IMR-90 (cell line): ENCODE measurements at regions not wholly inside any gene's neighbourhood (a gene's known extent, or its start where the extent isn't known, plus 50 kb on each side); places are given as distances from the start of the nearest gene placed in this dataset.

Experiments
- ATAC-seq: fragments of 200-7000 bp; cut with Tn5 transposase; 2 replicates; pipeline ENCODE4 v1.9.1; 2020; ENCODE audit warnings: low read depth, mild to moderate bottlenecking, moderate library complexity
- BruUV-seq: library from RNA; stranded (reverse); fragments of 400-500 nt; replicated peaks from 2 replicates; lab custom pipeline; 2021; lab: Mats Ljungman, UMichigan
- CTCF ChIA-PET: fragments of 300-600 bp; formaldehyde crosslinking; extraction: SDS; loops from one replicate; lab custom pipeline; 2021; ENCODE audit warnings: antibody characterized with exemption; lab: Yijun Ruan, JAX
- POLR2A ChIA-PET: fragments of 300-600 bp; sonication (Branson Sonifier 250); formaldehyde crosslinking; loops from one replicate; lab custom pipeline; 2022; ENCODE audit warnings: antibody characterized with exemption; ENCODE audit not compliant: unreplicated experiment; lab: Charles Lee
- DNase-seq: peaks from one replicate; pipeline ENCODE4 v3.0.0; 2013
- H2AFZ ChIP-seq: replicated peaks from 2 replicates; pipeline ENCODE3; 2013; ENCODE audit warnings: low read length, mild to moderate bottlenecking; ENCODE audit not compliant: poor library complexity
- H2AK5ac ChIP-seq: 2 replicates; pipeline ENCODE4 v1.6.1; 2013; ENCODE audit warnings: low read depth, low read length, inconsistent platforms
- H2AK9ac ChIP-seq: replicated peaks from 2 replicates; pipeline ENCODE3; 2013; ENCODE audit warnings: mild to moderate bottlenecking, low read depth, low read length, moderate library complexity; ENCODE audit not compliant: poor library complexity
- H2BK120ac ChIP-seq: 2 replicates; pipeline ENCODE4 v1.6.1; 2013; ENCODE audit warnings: low read depth, low read length, inconsistent platforms
- H2BK15ac ChIP-seq: 3 replicates; pipeline ENCODE4 v1.6.1; 2013; ENCODE audit warnings: low read depth, low read length, inconsistent platforms
- H2BK20ac ChIP-seq: 2 replicates; pipeline ENCODE4 v1.6.1; 2013; ENCODE audit warnings: low read depth, mild to moderate bottlenecking, inconsistent platforms, low read length, moderate library complexity
- H2BK5ac ChIP-seq: 2 replicates; pipeline ENCODE4 v1.6.1; 2013; ENCODE audit warnings: mild to moderate bottlenecking, low read depth, low read length, inconsistent platforms; ENCODE audit not compliant: poor library complexity, severe bottlenecking
- H3K14ac ChIP-seq: replicated peaks from 2 replicates; pipeline ENCODE4 v1.6.1; 2013; ENCODE audit warnings: low read depth, low read length, inconsistent platforms
- H3K18ac ChIP-seq: 2 replicates; pipeline ENCODE4 v1.6.1; 2013; ENCODE audit warnings: low read depth, low read length, control low read depth
- H3K23ac ChIP-seq: 2 replicates; pipeline ENCODE4 v1.6.1; 2013; ENCODE audit warnings: low read depth, low read length, inconsistent platforms
- H3K27ac ChIP-seq: 2 replicates; pipeline ENCODE4 v1.5.1; 2013; ENCODE audit warnings: mild to moderate bottlenecking, control low read depth, low read length; ENCODE audit not compliant: insufficient read depth
- H3K27me3 ChIP-seq: 2 replicates; pipeline ENCODE4 v1.6.1; 2013; ENCODE audit warnings: low read length; ENCODE audit not compliant: control insufficient read depth, insufficient read depth
- H3K36me3 ChIP-seq: 2 replicates; pipeline ENCODE4 v1.6.1; 2013; ENCODE audit warnings: low read length, mixed read lengths; ENCODE audit not compliant: control insufficient read depth, insufficient read depth
- H3K4ac ChIP-seq: 2 replicates; pipeline ENCODE4 v1.6.1; 2013; ENCODE audit warnings: low read depth, low read length, inconsistent platforms
- H3K4me1 ChIP-seq: 2 replicates; pipeline ENCODE4 v1.6.1; 2013; ENCODE audit warnings: low read length, mixed read lengths; ENCODE audit not compliant: control insufficient read depth, insufficient read depth
- H3K4me2 ChIP-seq: 2 replicates; pipeline ENCODE4 v1.6.1; 2013; ENCODE audit warnings: low read depth, mild to moderate bottlenecking, control low read depth, low read length, moderate library complexity
- H3K4me3 ChIP-seq: 2 replicates; pipeline ENCODE4 v1.5.1; 2013; ENCODE audit warnings: low read depth, mild to moderate bottlenecking, control low read depth, low read length, moderate library complexity; ENCODE audit not compliant: insufficient read depth
- H3K56ac ChIP-seq: 2 replicates; pipeline ENCODE4 v1.6.1; 2013; ENCODE audit warnings: low read length, inconsistent platforms; ENCODE audit not compliant: insufficient read depth; ENCODE audit errors: extremely low read depth
- H3K79me1 ChIP-seq, 2 experiments: 2 replicates each; pipeline ENCODE4 v1.6.1; 2013; ENCODE audit warnings: low read length in 2 of 2, inconsistent platforms in 1 of 2, low read depth in 1 of 2
- H3K9ac ChIP-seq: 2 replicates; pipeline ENCODE4 v1.6.1; 2013; ENCODE audit warnings: low read depth, low read length, control low read depth
- H3K9me1 ChIP-seq: 2 replicates; pipeline ENCODE4 v1.6.1; 2013; ENCODE audit warnings: low read length, inconsistent platforms; ENCODE audit not compliant: insufficient read depth
- H3K9me3 ChIP-seq: 2 replicates; pipeline ENCODE4 v1.6.1; 2013; ENCODE audit warnings: low read length; ENCODE audit not compliant: control insufficient read depth, insufficient read depth
- H4K20me1 ChIP-seq: 2 replicates; pipeline ENCODE4 v1.6.1; 2013; ENCODE audit warnings: low read length, inconsistent platforms; ENCODE audit not compliant: insufficient read depth
- H4K5ac ChIP-seq: 2 replicates; pipeline ENCODE4 v1.6.1; 2013; ENCODE audit warnings: mild to moderate bottlenecking, low read depth, low read length, control low read depth
- H4K8ac ChIP-seq, 2 experiments: 2 replicates each; pipeline ENCODE4 v1.6.1; 2013; ENCODE audit warnings: low read depth in 2 of 2, low read length in 2 of 2, control low read depth in 1 of 2, inconsistent platforms in 1 of 2
- H4K91ac ChIP-seq: 2 replicates; pipeline ENCODE4 v1.6.1; 2013; ENCODE audit warnings: low read depth, low read length, inconsistent platforms; ENCODE audit not compliant: insufficient read depth
- BHLHE40 ChIP-seq: fragments of 150-350 bp; IDR thresholded peaks from 2 replicates; pipeline ENCODE4 v1.6.1; 2016; ENCODE audit warnings: mild to moderate bottlenecking, low read depth, low read length
- CEBPB ChIP-seq: IDR thresholded peaks from 2 replicates; pipeline ENCODE4 v1.6.1; 2012; ENCODE audit warnings: low read depth, low read length, improper control_type of control experiment
- CHD1 ChIP-seq: IDR thresholded peaks from 2 replicates; pipeline ENCODE4 v1.6.1; 2012; ENCODE audit warnings: low read depth, low read length, improper control_type of control experiment
- FOS ChIP-seq: fragments of 150-350 bp; IDR thresholded peaks from 2 replicates; pipeline ENCODE4 v1.6.1; 2016; ENCODE audit warnings: low read depth, low read length
- MAFK ChIP-seq: IDR thresholded peaks from 2 replicates; pipeline ENCODE4 v1.6.1; 2012; ENCODE audit warnings: low read depth, low read length, improper control_type of control experiment
- MAZ ChIP-seq: IDR thresholded peaks from 2 replicates; pipeline ENCODE4 v1.6.1; 2012; ENCODE audit warnings: low read depth, mild to moderate bottlenecking, low read length, improper control_type of control experiment, moderate library complexity, borderline replicate concordance
- MXI1 ChIP-seq: IDR thresholded peaks from 2 replicates; pipeline ENCODE4 v1.6.1; 2012; ENCODE audit warnings: low read depth, mild to moderate bottlenecking, low read length, moderate library complexity, borderline replicate concordance
- NFE2L2 ChIP-seq: fragments of 150-350 bp; IDR thresholded peaks from 2 replicates; pipeline ENCODE4 v1.6.1; 2016; ENCODE audit warnings: low read depth, mild to moderate bottlenecking, low read length
- POLR2A ChIP-seq: IDR thresholded peaks from 2 replicates; pipeline ENCODE4 v1.6.1; 2012; ENCODE audit warnings: mild to moderate bottlenecking, low read depth, low read length
- RAD21 ChIP-seq: IDR thresholded peaks from 2 replicates; pipeline ENCODE4 v1.6.1; 2012; ENCODE audit warnings: low read length, improper control_type of control experiment
- RCOR1 ChIP-seq: IDR thresholded peaks from 2 replicates; pipeline ENCODE4 v1.6.1; 2012; ENCODE audit warnings: mild to moderate bottlenecking, low read length, improper control_type of control experiment; ENCODE audit not compliant: insufficient replicate concordance
- RFX5 ChIP-seq: IDR thresholded peaks from 2 replicates; pipeline ENCODE4 v1.8.0; 2012; ENCODE audit warnings: low read depth, mild to moderate bottlenecking, low read length, moderate library complexity
- SMC3 ChIP-seq: fragments of 150-350 bp; IDR thresholded peaks from 2 replicates; pipeline ENCODE4 v1.6.1; 2016; ENCODE audit warnings: low read depth, mild to moderate bottlenecking, antibody characterized with exemption, low read length, moderate library complexity
- USF2 ChIP-seq: fragments of 150-350 bp; IDR thresholded peaks from 2 replicates; pipeline ENCODE4 v1.6.1; 2017; ENCODE audit warnings: mild to moderate bottlenecking, antibody characterized with exemption, low read length, low read depth
- WGBS, 2 experiments: methylation state at CpG; one replicate each; pipeline versions ENCODE4 v1.1.5 to v1.1.7; 2013; ENCODE audit warnings: missing lambda C conversion rate in 2 of 2; ENCODE audit not compliant: insufficient read length in 1 of 2; ENCODE audit errors: extremely low coverage in 2 of 2; 5-methylcytosine and 5-hydroxymethylcytosine counted together
- dilution Hi-C: fragments of 300-500 bp; cut with HindIII; formaldehyde crosslinking; loops from one replicate; pipeline ENCODE4 v1.14.3; 2018; ENCODE audit warnings: low sequenced_read_pairs; ENCODE audit not compliant: unreplicated experiment
- in situ Hi-C: fragments of 300-500 bp; cut with MboI; formaldehyde crosslinking; loops from 3 replicates; pipeline ENCODE4 v1.14.3; 2019; ENCODE audit warnings: low sequenced_read_pairs, inconsistent platforms, mixed read lengths
- intact Hi-C: fragments of 100-400 bp; cut with micrococcal nuclease; formaldehyde crosslinking; loops from 2 replicates; pipeline ENCODE4 v1.10.0; 2022
- TF ChIP-seq, protein P1 (sequence below): fragments of 150-350 bp; IDR thresholded peaks from 2 replicates; pipeline ENCODE4 v1.6.1; 2016; ENCODE audit warnings: low read depth, mild to moderate bottlenecking, low read length, moderate library complexity, borderline replicate concordance

GRCh38 chr10:47188156-47188555 lies 111.8 kb upstream of the GDF10 start:
- ChIA-PET POLR2A (no interaction called here), CTCF (no interaction called here)
- intact Hi-C loops: no loop called here
- WGBS, 2 experiments: no CpG with 5 or more reads among the region's 3 CpGs
- Histone ChIP-seq H2AK9ac (no peak overlapping the region), H3K4me3 (no peak overlapping the region), H3K79me1 (no peaks in the 10 kb centered on the region), H3K9ac (no peak overlapping the region), H2BK20ac (no peak overlapping the region), H4K20me1 (no peaks in the 10 kb centered on the region), H3K56ac (no peak overlapping the region), H3K27ac (no peak overlapping the region), H4K5ac (no peak overlapping the region), H3K14ac (no peak overlapping the region), H2AK5ac (no peak overlapping the region), H4K8ac (no peak overlapping the region), H3K9me3 (no peaks in the 10 kb centered on the region), H2BK5ac (no peak overlapping the region), H3K23ac (no peak overlapping the region), H3K9me1 (no peaks in the 10 kb centered on the region), H3K18ac (no peak overlapping the region), H3K4me2 (no peak overlapping the region), H3K27me3 (peaks cover 14% of the 10 kb centered on the region; the same call in 1 of the 2 replicates), H3K4me1 (no peaks in the 10 kb centered on the region; the same call in 1 of the 2 replicates), H2AFZ (no peak overlapping the region), H4K91ac (no peak overlapping the region), H3K36me3 (no peaks in the 10 kb centered on the region), H2BK120ac (no peak overlapping the region), H3K4ac (no peak overlapping the region), H2BK15ac (no peak overlapping the region)
- TF ChIP-seq RCOR1: no peak
- no peak for TF ChIP-seq RAD21
- TF ChIP-seq FOS: no peak
- TF ChIP-seq CHD1: no peak
- no peak for TF ChIP-seq CEBPB
- TF ChIP-seq USF2: no peak
- no peak for TF ChIP-seq MAFK
- TF ChIP-seq MXI1: no peak
- no peak for TF ChIP-seq POLR2A
- TF ChIP-seq, protein P1, sequence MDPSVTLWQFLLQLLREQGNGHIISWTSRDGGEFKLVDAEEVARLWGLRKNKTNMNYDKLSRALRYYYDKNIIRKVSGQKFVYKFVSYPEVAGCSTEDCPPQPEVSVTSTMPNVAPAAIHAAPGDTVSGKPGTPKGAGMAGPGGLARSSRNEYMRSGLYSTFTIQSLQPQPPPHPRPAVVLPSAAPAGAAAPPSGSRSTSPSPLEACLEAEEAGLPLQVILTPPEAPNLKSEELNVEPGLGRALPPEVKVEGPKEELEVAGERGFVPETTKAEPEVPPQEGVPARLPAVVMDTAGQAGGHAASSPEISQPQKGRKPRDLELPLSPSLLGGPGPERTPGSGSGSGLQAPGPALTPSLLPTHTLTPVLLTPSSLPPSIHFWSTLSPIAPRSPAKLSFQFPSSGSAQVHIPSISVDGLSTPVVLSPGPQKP: no peak
- no peak for TF ChIP-seq SMC3
- no peak for TF ChIP-seq NFE2L2
- TF ChIP-seq RFX5: no peak
- no peak for TF ChIP-seq BHLHE40
- no peak for TF ChIP-seq MAZ
- BruUV-seq: no TSS peak
- in situ Hi-C loops: no loop called here
- no peak for DNase-seq
- dilution Hi-C loops: no loop called here
- ATAC-seq: no peak
